A549 (cell line): ENCODE measurements at regions not wholly inside any gene's neighbourhood (a gene's known extent, or its start where the extent isn't known, plus 50 kb on each side); places are given as distances from the start of the nearest gene placed in this dataset.

Experiments used
- ATAC-seq, 2 experiments: fragments of 200-7000 bp in 1 of 2; fragments of >200 bp in 1 of 2; cut with Nextera tagmentation in 1 of 2; cut with Tn5 transposase in 1 of 2; 3 replicates each; pipeline versions ENCODE4 v1.8.0 to v1.9.1; 2018 to 2020; ENCODE audit warnings: mild to moderate bottlenecking in 1 of 2, moderate library complexity in 1 of 2
- CTCF ChIA-PET: fragments of 300-600 bp; sonication (Branson Sonifier 250); formaldehyde crosslinking; extraction: SDS; loops from one replicate; lab custom pipeline; 2021; ENCODE audit warnings: antibody characterized with exemption, inconsistent platforms; lab: Yijun Ruan, JAX
- POLR2A ChIA-PET: fragments of 350-600 bp; formaldehyde crosslinking; extraction: SDS; loops from one replicate; lab custom pipeline; 2021; ENCODE audit warnings: antibody characterized with exemption, inconsistent platforms; lab: Yijun Ruan, JAX
- DNase-seq, 2 experiments: peaks; one replicate each; pipeline versions ENCODE4 v3.0.0 to v3.0.0-alpha.2; 2011 to 2016; ENCODE audit warnings: low read depth in 1 of 2, low spot score in 1 of 2
- FAIRE-seq: peaks from 2 replicates; lab custom pipeline; 2011; peaks lifted over from hg19 to GRCh38; lab: Jason Lieb, UNC
- H3K27ac ChIP-seq, 2 experiments: fragments of >200 bp; sonication (Bioruptor Twin); formaldehyde crosslinking; 3 replicates each; pipeline ENCODE4 v1.5.1; 2016 to 2017
- H3K4me1 ChIP-seq: fragments of >200 bp; sonication (Bioruptor Twin); formaldehyde crosslinking; 3 replicates; pipeline ENCODE4 v1.6.1; 2016
- H3K4me2 ChIP-seq: fragments of >200 bp; sonication (Bioruptor Twin); formaldehyde crosslinking; 3 replicates; pipeline ENCODE4 v1.6.1; 2016
- H3K4me3 ChIP-seq: fragments of >200 bp; sonication (Bioruptor Twin); formaldehyde crosslinking; 3 replicates; pipeline ENCODE4 v1.5.1; 2016
- H3K9me3 ChIP-seq: fragments of >200 bp; sonication (Bioruptor Twin); formaldehyde crosslinking; 3 replicates; pipeline ENCODE4 v1.6.1; 2016
- ATOH8 ChIP-seq: fragments of 250-450 bp; sonication (Bioruptor Pico); IDR thresholded peaks from 2 replicates; pipeline ENCODE4 v1.5.0; 2020; ENCODE audit warnings: low read depth, mild to moderate bottlenecking, moderate library complexity
- BCL3 ChIP-seq: fragments of >200 bp; sonication (Bioruptor Twin); formaldehyde crosslinking; IDR thresholded peaks from 3 replicates; pipeline ENCODE4 v1.6.1; 2016
- CBX2 ChIP-seq: fragments of 200-600 bp; sonication (generic); IDR thresholded peaks from 2 replicates; pipeline ENCODE4 v1.6.1; 2016; ENCODE audit warnings: low read depth, mild to moderate bottlenecking, borderline replicate concordance
- CHD2 ChIP-seq: fragments of 150-350 bp; IDR thresholded peaks from 2 replicates; pipeline ENCODE4 v1.6.1; 2014; ENCODE audit warnings: low read length; ENCODE audit not compliant: partially characterized antibody
- CHD4 ChIP-seq: fragments of 200-600 bp; sonication (generic); IDR thresholded peaks from 2 replicates; pipeline ENCODE4 v1.6.1; 2016; ENCODE audit warnings: antibody characterized with exemption, mild to moderate bottlenecking, borderline replicate concordance
- EHMT2 ChIP-seq: fragments of 200-600 bp; sonication (generic); IDR thresholded peaks from 2 replicates; pipeline ENCODE4 v1.6.1; 2016; ENCODE audit warnings: antibody characterized with exemption, low read depth, mild to moderate bottlenecking, moderate library complexity
- ESRRA ChIP-seq: fragments of 150-350 bp; IDR thresholded peaks from 2 replicates; pipeline ENCODE4 v1.6.1; 2014; ENCODE audit warnings: mild to moderate bottlenecking, low read length, borderline replicate concordance
- HES2 ChIP-seq: fragments of >200 bp; sonication (Bioruptor Twin); formaldehyde crosslinking; IDR thresholded peaks from 2 replicates; pipeline ENCODE4 v1.6.1; 2016
- HEYL ChIP-seq: fragments of 250-450 bp; sonication (Bioruptor Pico); IDR thresholded peaks from 2 replicates; pipeline ENCODE4 v1.8.0; 2021; ENCODE audit warnings: mild to moderate bottlenecking, moderate library complexity
- HOXA7 ChIP-seq: fragments of 250-450 bp; sonication (Bioruptor Pico); IDR thresholded peaks from 2 replicates; pipeline ENCODE4 v1.5.0; 2020; ENCODE audit warnings: mild to moderate bottlenecking, moderate library complexity
- HOXB5 ChIP-seq: fragments of 250-450 bp; sonication (Bioruptor Pico); IDR thresholded peaks from 2 replicates; pipeline ENCODE4 v1.5.0; 2020; ENCODE audit warnings: mild to moderate bottlenecking, moderate library complexity
- JUNB ChIP-seq: fragments of >200 bp; sonication (Bioruptor Twin); formaldehyde crosslinking; IDR thresholded peaks from 2 replicates; pipeline ENCODE4 v1.6.1; 2016
- KDM1A ChIP-seq: fragments of 200-600 bp; sonication (generic); IDR thresholded peaks from 2 replicates; pipeline ENCODE4 v1.6.1; 2016; ENCODE audit warnings: low read depth, mild to moderate bottlenecking
- MAFK ChIP-seq: fragments of 450-650 bp; IDR thresholded peaks from 2 replicates; pipeline ENCODE4 v1.6.1; 2014; ENCODE audit not compliant: partially characterized antibody
- MAX ChIP-seq: IDR thresholded peaks from 2 replicates; pipeline ENCODE4 v1.6.1; 2012
- MAZ ChIP-seq: fragments of 150-350 bp; IDR thresholded peaks from 2 replicates; pipeline ENCODE4 v1.6.1; 2014; ENCODE audit warnings: antibody characterized with exemption, low read depth, low read length, borderline replicate concordance
- MYC ChIP-seq: IDR thresholded peaks from 2 replicates; pipeline ENCODE4 v1.6.1; 2012; ENCODE audit warnings: mild to moderate bottlenecking, inconsistent platforms, low read length, improper control_type of control experiment, borderline replicate concordance
- NPAS2 ChIP-seq: fragments of 250-450 bp; sonication (Bioruptor Pico); IDR thresholded peaks from 2 replicates; pipeline ENCODE4 v1.8.0; 2022; ENCODE audit warnings: mild to moderate bottlenecking, moderate library complexity, borderline replicate concordance
- PBX3 ChIP-seq: IDR thresholded peaks from 2 replicates; pipeline ENCODE4 v1.6.1; 2012
- POLR2A ChIP-seq: IDR thresholded peaks from 2 replicates; pipeline ENCODE4 v1.6.1; 2012; ENCODE audit warnings: mild to moderate bottlenecking, low read length
- RFX5 ChIP-seq: fragments of 450-650 bp; IDR thresholded peaks from 2 replicates; pipeline ENCODE4 v1.7.1; 2014; ENCODE audit warnings: antibody characterized with exemption, mild to moderate bottlenecking, moderate library complexity
- SMC3 ChIP-seq: fragments of >200 bp; sonication (Bioruptor Twin); formaldehyde crosslinking; IDR thresholded peaks from 3 replicates; pipeline ENCODE4 v1.6.1; 2018; ENCODE audit warnings: inconsistent platforms
- SREBF2 ChIP-seq: fragments of 450-650 bp; IDR thresholded peaks from 2 replicates; pipeline ENCODE4 v1.6.1; 2014; ENCODE audit warnings: mild to moderate bottlenecking, moderate library complexity
- USF2 ChIP-seq: fragments of 450-650 bp; IDR thresholded peaks from 2 replicates; pipeline ENCODE4 v1.6.1; 2014; ENCODE audit warnings: antibody characterized with exemption
- ZC3H11A ChIP-seq: fragments of 450-650 bp; IDR thresholded peaks from 2 replicates; pipeline ENCODE4 v1.6.1; 2014; ENCODE audit warnings: antibody characterized with exemption, mild to moderate bottlenecking
- ZNF302 ChIP-seq: fragments of 250-450 bp; sonication (Bioruptor Pico); IDR thresholded peaks from 2 replicates; pipeline ENCODE4 v1.9.0; 2021; ENCODE audit warnings: inconsistent platforms, mild to moderate bottlenecking, moderate library complexity
- ZSCAN20 ChIP-seq: fragments of 250-450 bp; sonication (Bioruptor Pico); IDR thresholded peaks from 2 replicates; pipeline ENCODE4 v1.8.0; 2022; ENCODE audit warnings: mild to moderate bottlenecking, moderate library complexity
- WGBS: methylation state at CpG from one replicate; pipeline ENCODE4 v1.1.6; 2017; ENCODE audit errors: missing lambda C conversion rate; 5-methylcytosine and 5-hydroxymethylcytosine counted together
- TF ChIP-seq, protein P1 (sequence below): fragments of 200-600 bp; sonication (generic); IDR thresholded peaks from 2 replicates; pipeline ENCODE4 v1.6.1; 2016; ENCODE audit warnings: antibody characterized with exemption, mild to moderate bottlenecking, moderate library complexity
- TF ChIP-seq, protein P2 (sequence below): fragments of >200 bp; sonication (Bioruptor Twin); formaldehyde crosslinking; IDR thresholded peaks from 3 replicates; pipeline ENCODE4 v1.5.1; 2016

DNA sequence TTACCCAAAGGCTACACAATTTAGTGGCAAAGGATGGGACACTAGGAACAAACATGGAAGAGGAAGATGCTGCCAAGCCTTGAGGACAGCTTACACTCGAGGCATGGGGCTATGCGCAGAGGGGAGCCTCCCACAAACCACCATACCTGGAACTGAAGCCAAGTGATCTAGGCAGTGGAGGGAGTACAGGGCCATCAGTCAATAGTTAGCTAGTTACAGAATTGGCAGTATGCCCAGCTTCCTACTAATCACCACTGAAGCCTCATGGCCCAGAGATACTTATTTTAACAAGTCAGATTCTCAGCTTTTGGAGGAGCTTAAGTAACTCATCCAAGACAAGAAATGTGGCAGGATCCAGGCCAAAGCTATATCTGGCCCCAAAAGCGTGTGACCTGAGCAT is 226.6 kb upstream of the MOCS1 start:
- H3K4me1 ChIP-seq, result no peaks in the 10 kb centered on the region
- CTCF ChIA-PET, result interaction anchor here (1.0 kb wide), 1 partner anchor 12 kb away, joined by 3 read pairs; no protein-coding TSS in a partner anchor
- 3% methylated on average over 3 of the region's 3 CpGs for WGBS
- no peak for TF ChIP-seq EHMT2
- TF ChIP-seq ZC3H11A, result no peak
- TF ChIP-seq KDM1A, result no peak
- TF ChIP-seq ZNF302, result no peak
- TF ChIP-seq RFX5, result no peak
- no peak for TF ChIP-seq ZSCAN20
- no peak for TF ChIP-seq PBX3
- no peak for TF ChIP-seq HOXB5 (CRISPR knock-in tag)
- no peak for TF ChIP-seq USF2
- TF ChIP-seq ATOH8, result no peak
- no peak for TF ChIP-seq NPAS2 (CRISPR knock-in tag)
- TF ChIP-seq CBX2, result no peak
- TF ChIP-seq ESRRA, result no peak
- TF ChIP-seq MAZ, result no peak
- TF ChIP-seq SREBF2, result no peak
- TF ChIP-seq BCL3, result no peak
- TF ChIP-seq JUNB, result no peak
- TF ChIP-seq CHD4, result no peak
- no peak for TF ChIP-seq MAFK
- ATAC-seq, result no peak
- H3K4me2 ChIP-seq, result no peak overlapping the region
- H3K9me3 ChIP-seq, result no peaks in the 10 kb centered on the region
- no peak for FAIRE-seq
- POLR2A ChIA-PET, result no interaction called here
- no peak overlapping the region for H3K27ac ChIP-seq
- no peak for DNase-seq
- H3K4me3 ChIP-seq, result no peak overlapping the region

- ATAC-seq, result no peak
- POLR2A ChIA-PET, result no interaction called here
- no peak for TF ChIP-seq USF2
- TF ChIP-seq HES2, result no peak
- no peak for TF ChIP-seq SMC3
- no peak for TF ChIP-seq MAX
- TF ChIP-seq, protein P1, sequence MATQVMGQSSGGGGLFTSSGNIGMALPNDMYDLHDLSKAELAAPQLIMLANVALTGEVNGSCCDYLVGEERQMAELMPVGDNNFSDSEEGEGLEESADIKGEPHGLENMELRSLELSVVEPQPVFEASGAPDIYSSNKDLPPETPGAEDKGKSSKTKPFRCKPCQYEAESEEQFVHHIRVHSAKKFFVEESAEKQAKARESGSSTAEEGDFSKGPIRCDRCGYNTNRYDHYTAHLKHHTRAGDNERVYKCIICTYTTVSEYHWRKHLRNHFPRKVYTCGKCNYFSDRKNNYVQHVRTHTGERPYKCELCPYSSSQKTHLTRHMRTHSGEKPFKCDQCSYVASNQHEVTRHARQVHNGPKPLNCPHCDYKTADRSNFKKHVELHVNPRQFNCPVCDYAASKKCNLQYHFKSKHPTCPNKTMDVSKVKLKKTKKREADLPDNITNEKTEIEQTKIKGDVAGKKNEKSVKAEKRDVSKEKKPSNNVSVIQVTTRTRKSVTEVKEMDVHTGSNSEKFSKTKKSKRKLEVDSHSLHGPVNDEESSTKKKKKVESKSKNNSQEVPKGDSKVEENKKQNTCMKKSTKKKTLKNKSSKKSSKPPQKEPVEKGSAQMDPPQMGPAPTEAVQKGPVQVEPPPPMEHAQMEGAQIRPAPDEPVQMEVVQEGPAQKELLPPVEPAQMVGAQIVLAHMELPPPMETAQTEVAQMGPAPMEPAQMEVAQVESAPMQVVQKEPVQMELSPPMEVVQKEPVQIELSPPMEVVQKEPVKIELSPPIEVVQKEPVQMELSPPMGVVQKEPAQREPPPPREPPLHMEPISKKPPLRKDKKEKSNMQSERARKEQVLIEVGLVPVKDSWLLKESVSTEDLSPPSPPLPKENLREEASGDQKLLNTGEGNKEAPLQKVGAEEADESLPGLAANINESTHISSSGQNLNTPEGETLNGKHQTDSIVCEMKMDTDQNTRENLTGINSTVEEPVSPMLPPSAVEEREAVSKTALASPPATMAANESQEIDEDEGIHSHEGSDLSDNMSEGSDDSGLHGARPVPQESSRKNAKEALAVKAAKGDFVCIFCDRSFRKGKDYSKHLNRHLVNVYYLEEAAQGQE, result no peak
- no peak for TF ChIP-seq HOXA7 (CRISPR knock-in tag)
- TF ChIP-seq HEYL (CRISPR knock-in tag), result no peak
- TF ChIP-seq CHD2, result no peak
- no peak for TF ChIP-seq POLR2A
- no peak for TF ChIP-seq NPAS2 (CRISPR knock-in tag)
- TF ChIP-seq, protein P2, sequence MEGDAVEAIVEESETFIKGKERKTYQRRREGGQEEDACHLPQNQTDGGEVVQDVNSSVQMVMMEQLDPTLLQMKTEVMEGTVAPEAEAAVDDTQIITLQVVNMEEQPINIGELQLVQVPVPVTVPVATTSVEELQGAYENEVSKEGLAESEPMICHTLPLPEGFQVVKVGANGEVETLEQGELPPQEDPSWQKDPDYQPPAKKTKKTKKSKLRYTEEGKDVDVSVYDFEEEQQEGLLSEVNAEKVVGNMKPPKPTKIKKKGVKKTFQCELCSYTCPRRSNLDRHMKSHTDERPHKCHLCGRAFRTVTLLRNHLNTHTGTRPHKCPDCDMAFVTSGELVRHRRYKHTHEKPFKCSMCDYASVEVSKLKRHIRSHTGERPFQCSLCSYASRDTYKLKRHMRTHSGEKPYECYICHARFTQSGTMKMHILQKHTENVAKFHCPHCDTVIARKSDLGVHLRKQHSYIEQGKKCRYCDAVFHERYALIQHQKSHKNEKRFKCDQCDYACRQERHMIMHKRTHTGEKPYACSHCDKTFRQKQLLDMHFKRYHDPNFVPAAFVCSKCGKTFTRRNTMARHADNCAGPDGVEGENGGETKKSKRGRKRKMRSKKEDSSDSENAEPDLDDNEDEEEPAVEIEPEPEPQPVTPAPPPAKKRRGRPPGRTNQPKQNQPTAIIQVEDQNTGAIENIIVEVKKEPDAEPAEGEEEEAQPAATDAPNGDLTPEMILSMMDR, result no peak
- TF ChIP-seq CBX2, result no peak
- TF ChIP-seq MYC, result no peak
These were observed 225.6 kb upstream of the MOCS1 start for GRCh38 chr6:40159865-40160264.

More at GRCh38 chr6:40159865-40160264, 225.6 kb upstream of the MOCS1 start:
- no peak overlapping the region for H3K27ac ChIP-seq
- 0% methylated on average over 2 of the region's 2 CpGs for WGBS
- no peak overlapping the region for H3K4me2 ChIP-seq
- H3K4me1 ChIP-seq, result no peaks in the 10 kb centered on the region
- no peak for FAIRE-seq
- H3K4me3 ChIP-seq, result no peak overlapping the region
- H3K9me3 ChIP-seq, result no peaks in the 10 kb centered on the region
- CTCF ChIA-PET, result no interaction called here
- no peak for DNase-seq
